H9 (cell line): ENCODE measurements at regions not wholly inside any gene's neighbourhood (a gene's known extent, or its start where the extent isn't known, plus 50 kb on each side); places are given as distances from the start of the nearest gene placed in this dataset.

Experiments used
- DNase-seq: peaks from one replicate; pipeline ENCODE4 v3.0.0-alpha.2; 2017
- H2AFZ ChIP-seq: one replicate; pipeline ENCODE4 v1.6.1; 2013; ENCODE audit warnings: mild to moderate bottlenecking, low read length, control low read depth, moderate library complexity
- H2AK5ac ChIP-seq: 2 replicates; pipeline ENCODE4 v1.6.1; 2013; ENCODE audit warnings: low read length, control low read depth, mixed read lengths; ENCODE audit not compliant: insufficient read length
- H2BK120ac ChIP-seq: one replicate; pipeline ENCODE4 v1.6.1; 2013; ENCODE audit warnings: low read depth, mild to moderate bottlenecking, low read length, control low read depth, inconsistent platforms; ENCODE audit not compliant: poor library complexity, severe bottlenecking
- H2BK12ac ChIP-seq: 2 replicates; pipeline ENCODE4 v1.6.1; 2013; ENCODE audit warnings: low read length, control low read depth, mixed read lengths, low read depth; ENCODE audit not compliant: insufficient read length
- H2BK15ac ChIP-seq: 2 replicates; pipeline ENCODE4 v1.6.1; 2013; ENCODE audit warnings: low read depth, low read length, control low read depth
- H2BK20ac ChIP-seq: one replicate; pipeline ENCODE4 v1.6.1; 2013; ENCODE audit warnings: low read depth, mild to moderate bottlenecking, low read length, control low read depth, inconsistent platforms; ENCODE audit not compliant: poor library complexity, severe bottlenecking
- H2BK5ac ChIP-seq: 2 replicates; pipeline ENCODE4 v1.6.1; 2013; ENCODE audit warnings: low read length, control low read depth, mixed read lengths; ENCODE audit not compliant: insufficient read length
- H3K14ac ChIP-seq: 2 replicates; pipeline ENCODE4 v1.6.1; 2013; ENCODE audit warnings: low read length, control low read depth; ENCODE audit not compliant: insufficient read depth
- H3K18ac ChIP-seq: 2 replicates; pipeline ENCODE4 v1.6.1; 2013; ENCODE audit warnings: low read depth, mild to moderate bottlenecking, mixed read lengths, low read length, control low read depth; ENCODE audit not compliant: insufficient read length
- H3K23ac ChIP-seq: 2 replicates; pipeline ENCODE4 v1.6.1; 2013; ENCODE audit warnings: low read length, control low read depth, mixed read lengths, low read depth; ENCODE audit not compliant: insufficient read length
- H3K23me2 ChIP-seq: 2 replicates; pipeline ENCODE4 v1.6.1; 2013; ENCODE audit warnings: low read depth, mild to moderate bottlenecking, mixed read lengths, low read length, control low read depth; ENCODE audit not compliant: insufficient read length, poor library complexity, severe bottlenecking
- H3K27ac ChIP-seq: 2 replicates; pipeline ENCODE4 v1.5.1; 2013; ENCODE audit warnings: low read length, control low read depth, mixed read lengths, low read depth; ENCODE audit not compliant: insufficient read length
- H3K27me3 ChIP-seq: 2 replicates; pipeline ENCODE4 v1.6.1; 2013; ENCODE audit warnings: low read length, control low read depth, inconsistent platforms; ENCODE audit not compliant: insufficient read depth
- H3K4ac ChIP-seq: 2 replicates; pipeline ENCODE4 v1.6.1; 2013; ENCODE audit warnings: low read depth, mild to moderate bottlenecking, control low read depth, inconsistent platforms, low read length, moderate library complexity
- H3K4me1 ChIP-seq: 2 replicates; pipeline ENCODE4 v1.6.1; 2013; ENCODE audit warnings: low read length, control low read depth, inconsistent platforms; ENCODE audit not compliant: insufficient read depth
- H3K4me2 ChIP-seq: 2 replicates; pipeline ENCODE4 v1.6.1; 2013; ENCODE audit warnings: low read length, control low read depth, mixed read lengths; ENCODE audit not compliant: insufficient read length, insufficient read depth
- H3K56ac ChIP-seq: 2 replicates; pipeline ENCODE4 v1.6.1; 2013; ENCODE audit warnings: low read depth, mild to moderate bottlenecking, mixed read lengths, low read length, control low read depth; ENCODE audit not compliant: insufficient read length
- H3K79me1 ChIP-seq: 2 replicates; pipeline ENCODE4 v1.6.1; 2013; ENCODE audit warnings: low read depth, mild to moderate bottlenecking, moderate library complexity, low read length, control low read depth, inconsistent platforms; ENCODE audit not compliant: insufficient read depth, poor library complexity, severe bottlenecking
- H3K79me2 ChIP-seq: 2 replicates; pipeline ENCODE4 v1.6.1; 2013; ENCODE audit warnings: low read length, control low read depth, inconsistent platforms; ENCODE audit not compliant: insufficient read depth
- H3K9ac ChIP-seq: 2 replicates; pipeline ENCODE4 v1.6.1; 2013; ENCODE audit warnings: low read length, control low read depth, mixed read lengths; ENCODE audit not compliant: insufficient read length; ENCODE audit errors: extremely low read depth
- H3K9me3 ChIP-seq: one replicate; pipeline ENCODE4 v1.6.1; 2013; ENCODE audit warnings: low read depth, low read length, inconsistent platforms; ENCODE audit not compliant: control insufficient read depth
- H3T11ph ChIP-seq: one replicate; pipeline ENCODE4 v1.6.1; 2013; ENCODE audit warnings: mild to moderate bottlenecking, low read length, control low read depth, inconsistent platforms
- H4K20me1 ChIP-seq: one replicate; pipeline ENCODE4 v1.6.1; 2013; ENCODE audit not compliant: control insufficient read depth, insufficient read length, insufficient read depth
- H4K5ac ChIP-seq: 2 replicates; pipeline ENCODE4 v1.6.1; 2013; ENCODE audit warnings: low read depth, mild to moderate bottlenecking, mixed read lengths, low read length, control low read depth; ENCODE audit not compliant: insufficient read length
- H4K8ac ChIP-seq: replicated peaks from 2 replicates; pipeline ENCODE4 v1.6.1; 2013; ENCODE audit warnings: low read length, control low read depth, mixed read lengths, low read depth; ENCODE audit not compliant: insufficient read length
- H4K91ac ChIP-seq: 2 replicates; pipeline ENCODE4 v1.6.1; 2013; ENCODE audit warnings: low read depth, mild to moderate bottlenecking, moderate library complexity, mixed read lengths, low read length, control low read depth; ENCODE audit not compliant: insufficient read length
- H3K27ac Mint-ChIP-seq, 3 experiments: 2 replicates in 2 of 3; 3 replicates in 1 of 3; pipeline ENCODE4 v1.8.0; 2020 to 2021; ENCODE audit warnings: mixed read lengths in 3 of 3, mild to moderate bottlenecking in 1 of 3, moderate library complexity in 1 of 3
- H3K27me3 Mint-ChIP-seq: 2 replicates; pipeline ENCODE4 v1.8.0; 2021; ENCODE audit warnings: low read depth, mild to moderate bottlenecking, moderate library complexity, mixed read lengths
- H3K36me3 Mint-ChIP-seq, 3 experiments: 2 replicates in 2 of 3; 3 replicates in 1 of 3; pipeline ENCODE4 v1.8.0; 2020 to 2021; ENCODE audit warnings: low read depth in 3 of 3, mixed read lengths in 3 of 3; ENCODE audit not compliant: insufficient read depth in 1 of 3
- H3K4me1 Mint-ChIP-seq, 2 experiments: 2 replicates each; pipeline ENCODE4 v1.8.0; 2020; ENCODE audit warnings: mixed read lengths in 2 of 2
- H3K4me3 Mint-ChIP-seq, 2 experiments: 2 replicates in 1 of 2; 3 replicates in 1 of 2; pipeline ENCODE4 v1.8.0; 2020 to 2021; ENCODE audit warnings: mild to moderate bottlenecking in 2 of 2, mixed read lengths in 2 of 2, moderate library complexity in 1 of 2
- H3K9me3 Mint-ChIP-seq, 2 experiments: 2 replicates in 1 of 2; 3 replicates in 1 of 2; pipeline ENCODE4 v1.8.0; 2020; ENCODE audit warnings: mild to moderate bottlenecking in 2 of 2, mixed read lengths in 2 of 2, moderate library complexity in 1 of 2
- WGBS: extraction: QIAGEN DNeasy Blood & Tissue Kit; methylation state at CpG from one replicate; pipeline ENCODE4 v1.1.7; 2013; ENCODE audit warnings: missing lambda C conversion rate, low lambda C conversion rate, mixed read lengths; ENCODE audit not compliant: insufficient read length; ENCODE audit errors: extremely low coverage; 5-methylcytosine and 5-hydroxymethylcytosine counted together
- TF ChIP-seq, protein P1 (sequence below): fragments of 200-600 bp; sonication (generic); conservative IDR thresholded peaks from 3 replicates; pipeline ENCODE4 v1.8.0; 2021; ENCODE audit warnings: antibody characterized with exemption, mild to moderate bottlenecking

- Histone ChIP-seq H3T11ph (no peak overlapping the region), H2AK5ac (no peak overlapping the region), H3K4me2 (no peak overlapping the region), H3K79me2 (no peaks in the 10 kb centered on the region), H2BK20ac (no peak overlapping the region), H2BK120ac (no peak overlapping the region), H3K79me1 (no peaks in the 10 kb centered on the region), H4K5ac (no peak overlapping the region), H4K20me1 (no peaks in the 10 kb centered on the region), H3K9ac (no peak overlapping the region), H2BK12ac (no peak overlapping the region), H2AFZ (no peak overlapping the region), H3K4me1 (no peaks in the 10 kb centered on the region), H3K9me3 (no peaks in the 10 kb centered on the region), H3K56ac (no peak overlapping the region), H3K27ac (no peak overlapping the region), H3K23ac (no peak overlapping the region), H3K23me2 (no peaks in the 10 kb centered on the region), H4K91ac (no peak overlapping the region), H2BK15ac (no peak overlapping the region), H3K27me3 (no peaks in the 10 kb centered on the region), H2BK5ac (no peak overlapping the region), H3K18ac (no peak overlapping the region), H3K14ac (no peak overlapping the region), H3K4ac (no peak overlapping the region), H4K8ac (no peak overlapping the region)
- H3K4me3 Mint-ChIP-seq = no peak overlapping the region
- TF ChIP-seq, protein P1, sequence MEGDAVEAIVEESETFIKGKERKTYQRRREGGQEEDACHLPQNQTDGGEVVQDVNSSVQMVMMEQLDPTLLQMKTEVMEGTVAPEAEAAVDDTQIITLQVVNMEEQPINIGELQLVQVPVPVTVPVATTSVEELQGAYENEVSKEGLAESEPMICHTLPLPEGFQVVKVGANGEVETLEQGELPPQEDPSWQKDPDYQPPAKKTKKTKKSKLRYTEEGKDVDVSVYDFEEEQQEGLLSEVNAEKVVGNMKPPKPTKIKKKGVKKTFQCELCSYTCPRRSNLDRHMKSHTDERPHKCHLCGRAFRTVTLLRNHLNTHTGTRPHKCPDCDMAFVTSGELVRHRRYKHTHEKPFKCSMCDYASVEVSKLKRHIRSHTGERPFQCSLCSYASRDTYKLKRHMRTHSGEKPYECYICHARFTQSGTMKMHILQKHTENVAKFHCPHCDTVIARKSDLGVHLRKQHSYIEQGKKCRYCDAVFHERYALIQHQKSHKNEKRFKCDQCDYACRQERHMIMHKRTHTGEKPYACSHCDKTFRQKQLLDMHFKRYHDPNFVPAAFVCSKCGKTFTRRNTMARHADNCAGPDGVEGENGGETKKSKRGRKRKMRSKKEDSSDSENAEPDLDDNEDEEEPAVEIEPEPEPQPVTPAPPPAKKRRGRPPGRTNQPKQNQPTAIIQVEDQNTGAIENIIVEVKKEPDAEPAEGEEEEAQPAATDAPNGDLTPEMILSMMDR = no peak
- no CpG with 5 or more reads among the region's 3 CpGs for WGBS
- no peaks in the 10 kb centered on the region for H3K4me1 Mint-ChIP-seq
- DNase-seq = no peak
- H3K27ac Mint-ChIP-seq = no peak overlapping the region
- H3K9me3 Mint-ChIP-seq = peaks cover 4 to 8% of the 10 kb centered on the region in 2 experiments
- no peaks in the 10 kb centered on the region for H3K27me3 Mint-ChIP-seq
- peaks cover 0 to 10% (median 3%) of the 10 kb centered on the region in 3 experiments; a peak in 4 of 7 replicates for H3K36me3 Mint-ChIP-seq
These were observed 352.4 kb upstream of the POM121L12 start for GRCh38 chr7:52682993-52683392.
